ENCODE measurements at regions not wholly inside any gene's neighbourhood (a gene's known extent, or its start where the extent isn't known, plus 50 kb on each side); places are given as distances from the start of the nearest gene placed in this dataset.

DNA sequence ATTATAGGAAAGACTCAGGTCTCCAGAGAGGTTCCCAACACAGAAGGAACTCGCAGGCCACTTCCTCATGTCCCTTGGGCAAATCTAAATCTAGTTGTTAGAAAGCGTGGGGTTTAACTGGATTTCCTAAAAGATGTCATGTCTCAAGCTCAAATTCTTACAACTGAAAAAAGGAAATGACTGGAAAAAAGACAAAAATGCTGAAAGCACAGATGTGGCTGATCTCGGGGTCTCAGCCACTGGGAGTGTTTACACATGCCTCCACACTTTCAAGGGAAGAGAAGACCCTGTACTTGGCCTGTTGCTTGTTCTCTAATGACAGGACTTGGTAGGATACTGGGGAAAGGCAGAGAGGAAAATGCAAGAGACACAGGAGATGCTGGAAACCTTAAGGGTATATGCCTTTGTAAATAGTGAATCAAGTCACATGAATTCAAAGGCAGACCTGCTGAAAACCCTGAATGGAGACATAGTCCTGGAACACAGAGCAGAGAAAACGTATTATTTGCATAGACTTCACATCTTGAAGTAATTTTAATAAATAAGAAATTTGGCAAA is 160.9 kb upstream of the MEIS1 start:
- no peak for TF ChIP-seq EZH2 (IDR thresholded peaks at IDR 0.05; ENCODE audit: borderline replicate concordance, insufficient read depth, low read depth, low read length, poor library complexity, severe bottlenecking)
- TF ChIP-seq, protein P1, sequence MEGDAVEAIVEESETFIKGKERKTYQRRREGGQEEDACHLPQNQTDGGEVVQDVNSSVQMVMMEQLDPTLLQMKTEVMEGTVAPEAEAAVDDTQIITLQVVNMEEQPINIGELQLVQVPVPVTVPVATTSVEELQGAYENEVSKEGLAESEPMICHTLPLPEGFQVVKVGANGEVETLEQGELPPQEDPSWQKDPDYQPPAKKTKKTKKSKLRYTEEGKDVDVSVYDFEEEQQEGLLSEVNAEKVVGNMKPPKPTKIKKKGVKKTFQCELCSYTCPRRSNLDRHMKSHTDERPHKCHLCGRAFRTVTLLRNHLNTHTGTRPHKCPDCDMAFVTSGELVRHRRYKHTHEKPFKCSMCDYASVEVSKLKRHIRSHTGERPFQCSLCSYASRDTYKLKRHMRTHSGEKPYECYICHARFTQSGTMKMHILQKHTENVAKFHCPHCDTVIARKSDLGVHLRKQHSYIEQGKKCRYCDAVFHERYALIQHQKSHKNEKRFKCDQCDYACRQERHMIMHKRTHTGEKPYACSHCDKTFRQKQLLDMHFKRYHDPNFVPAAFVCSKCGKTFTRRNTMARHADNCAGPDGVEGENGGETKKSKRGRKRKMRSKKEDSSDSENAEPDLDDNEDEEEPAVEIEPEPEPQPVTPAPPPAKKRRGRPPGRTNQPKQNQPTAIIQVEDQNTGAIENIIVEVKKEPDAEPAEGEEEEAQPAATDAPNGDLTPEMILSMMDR (IDR thresholded peaks at IDR 0.05): no peak

Data from B cell (primary cell).